PC-9 (cell line): ENCODE measurements at regions not wholly inside any gene's neighbourhood (a gene's known extent, or its start where the extent isn't known, plus 50 kb on each side); places are given as distances from the start of the nearest gene placed in this dataset.

Experiments
- CTCF ChIP-seq: fragments of 200-600 bp; sonication (generic); conservative IDR thresholded peaks from 2 replicates; pipeline ENCODE4 v1.6.1; 2017; ENCODE audit warnings: mixed run types, antibody characterized with exemption, mild to moderate bottlenecking, moderate library complexity
- EZH2 ChIP-seq: fragments of 200-600 bp; sonication (generic); IDR thresholded peaks from 2 replicates; pipeline ENCODE4 v1.8.0; 2017; ENCODE audit warnings: antibody characterized with exemption, low read depth

GRCh38 chr4:62191451-62192240 lies 991.5 kb downstream of the ADGRL3 start:
- no peak for TF ChIP-seq CTCF
- TF ChIP-seq EZH2: no peak
